HG03139 (cell line): ENCODE measurements at regions not wholly inside any gene's neighbourhood (a gene's known extent, or its start where the extent isn't known, plus 50 kb on each side); places are given as distances from the start of the nearest gene placed in this dataset.

ENCODE experiments used
- ATAC-seq: cut with Tn5 transposase; IDR thresholded peaks from one replicate; pipeline ENCODE4 v1.9.1; 2021; ENCODE audit not compliant: unreplicated experiment

GRCh38 chr22:49551446-49551845, 276.2 kb downstream of the BRD1 start:
- no peak for ATAC-seq

- ATAC-seq = no peak
Measured at GRCh38 chr22:49550766-49551362, 276.8 kb downstream of the BRD1 start.

- no peak for ATAC-seq
Measured at GRCh38 chr22:49550141-49550430, 277.6 kb downstream of the BRD1 start.

GRCh38 chr22:49549256-49550140, 278.2 kb downstream of the BRD1 start:
- ATAC-seq = no peak

- ATAC-seq = no peak
Measured at GRCh38 chr22:49548356-49549202, 279.1 kb downstream of the BRD1 start.

- ATAC-seq = no peak
Measured at GRCh38 chr22:49547751-49548239, 279.9 kb downstream of the BRD1 start.

DNA sequence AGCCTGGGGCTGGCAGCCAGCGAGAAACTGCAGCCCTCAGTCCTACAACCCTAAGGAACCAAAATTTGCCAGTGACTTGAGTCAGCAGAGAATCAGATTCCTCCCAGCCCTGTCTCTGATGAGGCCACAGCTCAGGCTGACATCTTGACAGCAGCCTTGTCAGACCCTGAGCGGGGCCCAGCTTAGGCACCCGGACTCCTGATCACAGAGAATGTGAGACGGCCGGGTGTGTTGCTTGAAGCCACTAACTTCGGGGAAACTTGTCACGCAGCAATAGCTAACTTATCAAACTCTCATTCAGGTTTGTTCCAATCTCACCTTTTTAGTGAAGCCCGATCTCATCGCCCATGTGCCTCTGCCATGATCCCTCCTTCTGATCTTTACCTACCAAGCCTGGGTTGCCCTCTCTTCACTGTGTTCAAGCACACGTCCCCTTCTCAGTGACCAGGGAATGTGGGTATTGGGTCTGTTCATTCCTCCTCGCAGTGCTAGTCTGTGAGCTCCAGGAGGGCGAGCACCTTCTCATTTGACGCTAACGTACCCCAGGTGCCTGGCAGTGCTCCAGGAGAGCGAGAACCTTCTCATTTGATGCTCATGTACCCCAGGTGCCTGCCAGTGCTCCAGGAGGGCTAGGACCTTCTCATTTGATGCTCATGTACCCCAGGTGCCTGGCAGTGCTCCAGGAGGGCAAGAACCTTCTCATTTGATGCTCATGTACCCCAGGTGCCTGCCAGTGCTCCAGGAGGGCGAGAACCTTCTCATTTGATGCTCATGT, 280.7 kb downstream of the BRD1 start:
- ATAC-seq = no peak

- no peak for ATAC-seq
Measured at GRCh38 chr22:49545606-49546005, 282.1 kb downstream of the BRD1 start.

DNA sequence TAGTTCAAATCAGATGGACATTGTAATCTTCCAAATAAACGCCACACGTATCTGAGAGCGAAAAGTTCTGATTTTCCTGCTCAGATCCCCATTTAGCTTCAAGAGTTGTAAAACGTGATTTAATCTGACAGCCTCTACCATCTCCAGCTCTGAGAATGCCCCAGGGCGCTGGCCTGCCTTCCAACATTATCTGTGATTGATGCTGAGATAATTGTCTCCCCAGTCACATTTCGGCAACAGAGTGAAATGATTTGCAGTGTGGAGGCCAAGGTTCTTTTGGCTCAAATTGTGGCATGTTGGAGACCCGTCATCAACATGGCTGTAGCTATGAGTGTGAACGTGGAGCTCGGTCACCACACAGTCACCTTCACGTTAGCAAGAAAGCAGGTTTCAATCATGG, 283.4 kb downstream of the BRD1 start:
- no peak for ATAC-seq

- ATAC-seq = no peak
Measured at GRCh38 chr22:49543876-49544275, 283.8 kb downstream of the BRD1 start.

- no peak for ATAC-seq
Measured at GRCh38 chr22:49541693-49542230, 285.9 kb downstream of the BRD1 start.

DNA sequence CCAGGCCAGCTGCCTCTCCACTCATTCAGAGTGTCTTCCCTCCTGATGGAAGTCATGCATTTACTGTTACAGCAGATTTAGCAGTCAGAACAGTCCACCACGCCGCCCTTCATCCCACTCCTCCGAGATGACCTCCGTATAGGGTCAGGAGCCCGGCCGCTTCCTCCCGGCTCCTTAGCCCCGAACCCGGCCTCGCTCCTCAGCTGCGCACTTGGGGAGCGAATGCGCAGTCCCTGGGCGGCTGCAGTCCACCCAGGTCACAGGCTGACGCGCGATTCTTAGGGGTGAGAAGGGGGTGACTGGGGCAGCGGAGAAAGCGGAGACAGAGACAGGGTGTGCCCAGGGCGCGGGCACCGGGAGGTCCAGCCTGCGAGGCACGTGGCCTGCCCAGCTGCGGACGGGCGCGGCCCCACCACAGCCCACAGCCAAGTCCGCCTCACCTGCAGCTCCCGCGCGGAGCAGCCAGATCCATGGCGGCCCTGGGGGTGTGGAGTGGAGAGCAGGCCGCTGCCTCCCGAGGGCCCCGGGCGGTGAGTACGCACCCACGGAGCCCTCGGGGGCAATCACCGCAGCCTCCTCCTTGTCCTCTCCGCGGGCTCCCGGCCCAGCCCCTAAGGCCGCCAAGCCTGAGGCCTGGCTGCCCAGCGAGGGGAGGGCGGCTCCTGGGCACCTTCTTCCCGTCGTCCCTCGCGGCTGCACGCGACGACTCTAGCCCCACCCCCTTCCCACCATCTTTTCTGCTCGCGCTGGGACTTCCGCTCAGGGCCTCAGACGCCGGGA, 286.6 kb downstream of the BRD1 start:
- no peak for ATAC-seq

DNA sequence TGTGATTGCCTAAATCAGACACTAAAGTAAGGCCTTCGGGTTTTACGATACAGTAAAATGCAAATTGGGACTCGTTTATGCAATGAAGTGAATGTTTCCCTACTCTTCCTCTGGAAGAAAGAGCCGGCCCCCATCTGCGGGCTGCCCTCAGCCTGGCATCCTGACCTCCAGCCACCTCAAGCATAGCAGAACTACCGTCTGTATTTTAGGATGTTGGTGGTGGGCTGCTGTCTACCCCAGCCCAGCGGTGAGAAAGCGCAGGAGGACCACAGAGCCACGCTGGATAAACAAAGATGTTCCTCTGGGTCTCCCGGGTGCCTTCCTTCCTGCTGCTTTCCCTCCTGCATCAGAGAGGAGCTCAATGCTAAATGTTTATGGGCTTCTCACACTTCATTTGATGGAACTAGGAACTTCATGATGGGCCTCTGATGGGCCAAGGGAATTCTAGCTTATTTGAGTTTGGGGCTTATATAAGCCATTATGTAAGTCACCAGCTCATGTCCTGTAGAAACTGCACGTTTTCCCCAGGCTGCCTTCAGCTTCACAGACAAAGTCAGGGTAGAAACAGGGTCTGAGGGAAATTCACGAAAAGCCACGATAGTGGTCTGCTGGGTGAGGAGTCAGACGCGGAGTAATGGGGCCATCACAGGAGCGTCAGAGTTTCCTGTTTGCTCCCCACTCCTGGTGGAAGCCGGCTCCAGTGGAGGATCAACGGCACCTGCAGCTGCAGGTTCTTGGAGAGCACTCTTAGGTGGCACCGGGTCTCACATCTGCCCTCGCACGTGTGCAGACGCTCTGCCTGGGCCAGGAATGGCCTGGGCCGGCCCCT, 287.4 kb downstream of the BRD1 start:
- no peak for ATAC-seq

DNA sequence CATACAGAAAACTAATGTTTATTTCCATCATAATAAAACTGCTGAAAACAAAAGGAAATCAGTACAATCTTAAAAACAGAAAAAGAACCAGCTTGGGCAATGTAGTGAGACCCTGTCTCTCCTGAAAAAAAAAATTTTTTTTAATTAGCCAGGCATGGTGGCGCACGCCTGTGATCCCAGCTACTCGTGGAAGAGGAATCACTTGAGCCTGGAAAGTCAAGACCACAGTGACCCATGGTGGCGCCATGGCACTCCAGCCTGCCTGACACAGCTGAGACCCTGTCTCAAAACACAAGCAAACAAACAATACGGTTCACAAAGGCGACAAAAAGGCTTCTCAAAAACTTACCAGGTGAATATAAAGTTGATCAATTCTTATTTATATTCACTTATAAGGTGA, 289.7 kb downstream of the BRD1 start:
- no peak for ATAC-seq

DNA sequence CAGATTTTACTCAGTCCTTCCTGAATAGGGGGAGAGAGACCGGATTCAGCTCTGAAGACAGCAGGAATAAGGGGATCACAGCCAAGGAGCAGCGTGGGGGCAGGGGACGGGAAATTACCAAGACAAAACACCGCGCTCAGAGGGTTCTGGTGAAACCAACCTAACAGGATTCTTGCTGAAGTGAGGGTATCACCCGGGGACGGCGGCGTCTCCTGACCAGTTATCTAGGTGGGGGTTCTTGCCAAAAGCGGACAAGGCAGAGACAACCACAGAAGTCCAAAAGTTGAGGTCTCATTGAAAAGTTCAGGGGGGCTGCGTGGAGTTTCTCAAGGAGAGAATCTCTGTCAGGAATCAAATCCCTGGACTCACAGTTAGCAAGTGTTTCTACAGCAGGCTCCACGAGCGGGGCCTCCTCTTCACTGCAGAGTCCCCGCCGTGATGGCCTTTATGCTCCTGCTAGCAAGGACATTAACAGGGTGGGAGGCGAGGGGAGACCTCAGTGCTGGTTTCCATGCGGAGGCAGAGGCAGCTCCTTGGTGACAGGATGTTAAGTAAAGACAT, 291.0 kb downstream of the BRD1 start:
- ATAC-seq = no peak

DNA sequence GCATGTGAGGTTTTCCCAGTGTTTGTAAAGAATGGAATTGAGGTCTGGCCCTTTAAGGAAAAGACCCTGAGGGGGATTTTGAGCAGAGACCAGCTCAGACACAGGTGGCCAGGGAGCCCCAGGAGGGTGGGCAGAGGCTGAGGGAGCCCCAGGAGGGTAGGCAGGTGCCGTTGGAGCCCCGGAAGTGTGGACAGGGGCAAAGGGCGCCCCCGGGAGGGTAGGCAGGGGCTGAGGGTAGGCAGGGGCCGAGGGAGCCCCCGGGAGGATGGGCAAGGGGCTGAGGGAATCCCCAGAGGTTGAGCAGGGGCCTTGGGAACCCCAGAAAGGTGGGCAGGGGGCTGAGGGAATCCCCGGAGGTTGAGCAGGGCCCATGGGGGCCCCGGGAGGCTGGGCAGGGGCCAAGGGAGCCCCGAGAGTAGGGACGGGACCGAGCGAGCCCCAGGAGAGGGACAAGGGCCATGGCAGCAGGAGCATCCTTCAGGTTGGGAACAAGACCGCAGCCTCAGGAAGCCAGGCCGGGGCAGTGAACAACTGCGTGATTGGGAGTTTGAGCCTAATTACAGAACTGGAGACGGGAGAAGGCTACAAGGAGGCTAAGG, 292.0 kb downstream of the BRD1 start:
- ATAC-seq = no peak

DNA sequence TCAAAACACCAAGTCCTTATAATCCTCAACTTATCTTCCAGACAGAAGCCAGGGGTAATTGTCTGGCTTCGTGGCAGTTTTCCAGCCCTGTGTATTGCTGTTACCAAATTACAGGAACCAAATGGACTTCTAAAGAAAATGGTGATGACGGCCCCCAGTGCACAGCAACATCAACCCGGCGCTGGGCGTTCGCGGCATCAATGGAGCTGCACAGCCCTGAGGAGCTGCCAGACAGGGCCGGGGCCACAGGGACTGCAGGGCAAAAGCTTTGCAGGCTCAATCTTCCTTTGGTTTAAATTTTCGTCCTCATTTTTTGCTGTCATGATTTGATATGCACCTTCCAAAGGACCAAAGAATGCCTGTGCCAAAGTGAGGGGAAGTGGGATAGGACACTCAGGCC, 292.5 kb downstream of the BRD1 start:
- ATAC-seq = no peak

DNA sequence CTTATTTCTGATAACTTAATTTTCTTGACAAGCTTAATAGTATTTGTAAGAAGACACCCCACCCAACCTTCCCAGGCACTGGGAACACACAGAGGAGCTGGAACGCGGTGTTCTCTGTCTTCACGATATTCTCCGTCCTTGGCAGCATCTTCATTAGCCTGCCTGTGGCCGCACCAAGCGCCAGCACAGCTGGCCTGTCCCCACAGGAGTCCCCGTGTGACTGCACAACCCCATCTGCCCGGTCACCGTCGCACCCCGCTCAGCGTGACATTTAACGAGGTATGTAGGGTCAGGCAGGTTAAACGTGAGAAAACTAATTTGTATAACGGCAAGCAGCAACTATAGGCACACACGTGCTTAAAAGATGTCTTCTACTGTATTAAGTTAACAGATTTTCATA, 293.3 kb downstream of the BRD1 start:
- ATAC-seq = no peak
